ENCODE measurements at regions not wholly inside any gene's neighbourhood (a gene's known extent, or its start where the extent isn't known, plus 50 kb on each side); places are given as distances from the start of the nearest gene placed in this dataset.

DNA sequence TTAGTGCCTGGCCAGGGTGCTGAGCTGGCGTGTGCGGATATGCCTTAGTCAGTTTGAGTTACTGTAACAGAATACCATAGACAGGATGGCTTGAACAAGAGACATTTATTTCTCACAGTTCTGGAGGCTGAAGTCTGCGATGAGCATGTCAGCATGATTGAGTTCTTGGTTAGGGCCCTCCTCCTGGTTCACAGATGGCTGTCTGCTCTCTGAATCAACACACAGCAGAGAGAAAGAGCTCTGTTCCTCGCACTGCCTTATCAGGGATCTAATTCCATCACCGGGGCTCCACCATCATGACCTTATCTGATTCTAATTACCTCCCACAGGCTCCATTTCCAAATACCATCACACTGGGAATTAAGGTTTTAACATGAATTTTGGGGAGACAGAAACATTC lies 386.6 kb upstream of the DPH6 start:
- Histone ChIP-seq H3K27me3 (ENCODE audit: control insufficient read depth, low read length) (no peaks in the 10 kb centered on the region), H3K79me2 (ENCODE audit: control insufficient read depth, low read length) (no peaks in the 10 kb centered on the region), H4K20me1 (ENCODE audit: control insufficient read depth, insufficient read depth, low read depth, low read length) (no peaks in the 10 kb centered on the region), H3K9me2 (replicated peaks; ENCODE audit: control insufficient read depth, low read length) (no peaks in the 10 kb centered on the region), H3K9me3 (ENCODE audit: control insufficient read depth, insufficient read depth, low read length) (no peaks in the 10 kb centered on the region), H3F3A (ENCODE audit: control insufficient read depth, insufficient read depth) (no peaks in the 10 kb centered on the region), H3K4me2 (ENCODE audit: low read length) (no peak overlapping the region), H3K4me1 (ENCODE audit: control insufficient read depth, low read length) (no peaks in the 10 kb centered on the region), H3K36me3 (ENCODE audit: control insufficient read depth, low read length) (no peaks in the 10 kb centered on the region), H3K4me3 (ENCODE audit: low read length) (no peak overlapping the region), H3K27ac (ENCODE audit: low read depth, low read length) (no peak overlapping the region)
- no peak for TF ChIP-seq EZH2phosphoT487 (IDR thresholded peaks at IDR 0.05; ENCODE audit: borderline replicate concordance, low read length)
- TF ChIP-seq, protein P1, sequence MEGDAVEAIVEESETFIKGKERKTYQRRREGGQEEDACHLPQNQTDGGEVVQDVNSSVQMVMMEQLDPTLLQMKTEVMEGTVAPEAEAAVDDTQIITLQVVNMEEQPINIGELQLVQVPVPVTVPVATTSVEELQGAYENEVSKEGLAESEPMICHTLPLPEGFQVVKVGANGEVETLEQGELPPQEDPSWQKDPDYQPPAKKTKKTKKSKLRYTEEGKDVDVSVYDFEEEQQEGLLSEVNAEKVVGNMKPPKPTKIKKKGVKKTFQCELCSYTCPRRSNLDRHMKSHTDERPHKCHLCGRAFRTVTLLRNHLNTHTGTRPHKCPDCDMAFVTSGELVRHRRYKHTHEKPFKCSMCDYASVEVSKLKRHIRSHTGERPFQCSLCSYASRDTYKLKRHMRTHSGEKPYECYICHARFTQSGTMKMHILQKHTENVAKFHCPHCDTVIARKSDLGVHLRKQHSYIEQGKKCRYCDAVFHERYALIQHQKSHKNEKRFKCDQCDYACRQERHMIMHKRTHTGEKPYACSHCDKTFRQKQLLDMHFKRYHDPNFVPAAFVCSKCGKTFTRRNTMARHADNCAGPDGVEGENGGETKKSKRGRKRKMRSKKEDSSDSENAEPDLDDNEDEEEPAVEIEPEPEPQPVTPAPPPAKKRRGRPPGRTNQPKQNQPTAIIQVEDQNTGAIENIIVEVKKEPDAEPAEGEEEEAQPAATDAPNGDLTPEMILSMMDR (IDR thresholded peaks at IDR 0.05; ENCODE audit: low read depth, low read length, poor library complexity, severe bottlenecking): no peak

GRCh38 chr15:35933531-35933930 lies 387.6 kb upstream of the DPH6 start:
- TF ChIP-seq, protein P1 (IDR thresholded peaks at IDR 0.05; ENCODE audit: low read depth, low read length, poor library complexity, severe bottlenecking): no peak
- no peak for TF ChIP-seq EZH2phosphoT487 (IDR thresholded peaks at IDR 0.05; ENCODE audit: borderline replicate concordance, low read length)
- Histone ChIP-seq H4K20me1 (ENCODE audit: control insufficient read depth, insufficient read depth, low read depth, low read length) (no peaks in the 10 kb centered on the region), H3K9me3 (ENCODE audit: control insufficient read depth, insufficient read depth, low read length) (no peaks in the 10 kb centered on the region), H3F3A (ENCODE audit: control insufficient read depth, insufficient read depth) (no peaks in the 10 kb centered on the region), H3K4me1 (ENCODE audit: control insufficient read depth, low read length) (no peaks in the 10 kb centered on the region), H3K27ac (ENCODE audit: low read depth, low read length) (no peak overlapping the region), H3K27me3 (ENCODE audit: control insufficient read depth, low read length) (no peaks in the 10 kb centered on the region), H3K9me2 (replicated peaks; ENCODE audit: control insufficient read depth, low read length) (no peaks in the 10 kb centered on the region), H3K4me3 (ENCODE audit: low read length) (no peak overlapping the region), H3K79me2 (ENCODE audit: control insufficient read depth, low read length) (no peaks in the 10 kb centered on the region), H3K4me2 (ENCODE audit: low read length) (no peak overlapping the region), H3K36me3 (ENCODE audit: control insufficient read depth, low read length) (no peaks in the 10 kb centered on the region)

- Histone ChIP-seq H3F3A (ENCODE audit: control insufficient read depth, insufficient read depth) (no peaks in the 10 kb centered on the region), H3K9me2 (replicated peaks; ENCODE audit: control insufficient read depth, low read length) (no peaks in the 10 kb centered on the region), H3K27ac (ENCODE audit: low read depth, low read length) (no peak overlapping the region), H3K79me2 (ENCODE audit: control insufficient read depth, low read length) (no peaks in the 10 kb centered on the region), H3K4me2 (ENCODE audit: low read length) (no peak overlapping the region), H4K20me1 (ENCODE audit: control insufficient read depth, insufficient read depth, low read depth, low read length) (no peaks in the 10 kb centered on the region), H3K36me3 (ENCODE audit: control insufficient read depth, low read length) (no peaks in the 10 kb centered on the region), H3K4me3 (ENCODE audit: low read length) (no peak overlapping the region), H3K9me3 (ENCODE audit: control insufficient read depth, insufficient read depth, low read length) (no peaks in the 10 kb centered on the region), H3K4me1 (ENCODE audit: control insufficient read depth, low read length) (no peaks in the 10 kb centered on the region), H3K27me3 (ENCODE audit: control insufficient read depth, low read length) (no peaks in the 10 kb centered on the region)
- TF ChIP-seq EZH2phosphoT487 (IDR thresholded peaks at IDR 0.05; ENCODE audit: borderline replicate concordance, low read length): no peak
- TF ChIP-seq, protein P1 (IDR thresholded peaks at IDR 0.05; ENCODE audit: low read depth, low read length, poor library complexity, severe bottlenecking): no peak
These were observed 388.6 kb upstream of the DPH6 start for GRCh38 chr15:35934383-35935049.
